HG02973 (cell line): ENCODE measurements at regions not wholly inside any gene's neighbourhood (a gene's known extent, or its start where the extent isn't known, plus 50 kb on each side); places are given as distances from the start of the nearest gene placed in this dataset.

Source experiments
- ATAC-seq: cut with Tn5 transposase; IDR thresholded peaks from one replicate; pipeline ENCODE4 v1.9.1; 2021; ENCODE audit warnings: moderate library complexity; ENCODE audit not compliant: unreplicated experiment

GRCh38 chr2:83584672-83585071 is 874.4 kb downstream of the SUCLG1 start:
- ATAC-seq = no peak

DNA sequence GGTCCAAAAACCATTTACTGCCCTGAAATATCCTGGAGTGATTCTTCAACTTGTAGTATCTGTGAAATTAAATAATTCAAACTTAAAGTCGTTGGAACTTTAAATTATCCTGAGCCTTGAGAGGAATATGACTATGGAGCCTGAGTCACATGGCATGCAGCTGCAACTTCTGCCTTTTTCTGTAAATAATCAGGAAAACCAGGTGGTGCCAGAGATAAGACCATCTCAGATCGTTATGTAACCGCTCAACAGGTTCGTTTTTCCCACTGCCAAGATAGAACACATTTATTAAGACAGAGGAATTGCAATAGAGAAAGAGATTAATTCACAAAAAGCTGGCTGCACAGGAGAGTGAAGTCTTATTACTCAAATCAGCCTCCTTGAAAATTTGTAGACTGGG is 876.5 kb downstream of the SUCLG1 start:
- no peak for ATAC-seq

DNA sequence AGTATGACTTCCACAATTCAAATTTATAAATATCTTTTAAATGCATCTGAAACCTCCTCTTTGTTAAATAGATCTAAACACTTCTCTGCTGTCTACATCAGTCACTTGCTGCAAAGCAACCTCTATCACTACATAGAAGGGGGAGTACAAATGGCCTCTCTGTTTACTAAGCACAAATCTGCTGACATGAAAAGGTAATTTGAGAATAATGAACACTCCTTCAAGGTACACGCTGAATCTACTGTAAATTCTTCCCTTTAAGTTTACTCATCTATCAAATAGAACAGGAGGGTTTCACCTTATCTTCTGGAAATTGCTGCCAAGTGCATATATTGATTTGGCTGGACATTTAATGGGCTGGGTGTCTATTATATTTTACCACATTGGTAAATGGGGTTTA is 879.6 kb downstream of the SUCLG1 start:
- no peak for ATAC-seq

DNA sequence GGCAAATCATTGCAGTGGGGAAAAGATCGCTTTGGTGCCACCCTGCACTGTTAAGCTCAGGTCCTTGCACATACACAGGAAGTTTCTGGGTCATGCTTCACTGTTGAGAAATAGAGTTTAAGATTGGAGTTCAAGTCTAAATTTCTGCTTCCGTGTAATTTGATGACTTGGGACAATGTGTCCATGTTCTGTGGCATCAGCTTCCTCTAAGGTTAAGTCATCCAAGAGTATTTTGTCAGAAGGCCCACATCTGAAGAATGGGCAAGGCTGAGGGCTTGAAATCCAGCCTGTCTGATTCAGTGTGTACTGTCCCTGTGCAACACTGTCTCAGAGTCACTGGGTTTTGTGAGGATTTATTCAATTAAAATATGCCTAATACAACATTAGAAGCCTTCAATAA is 880.7 kb downstream of the SUCLG1 start:
- ATAC-seq = no peak

GRCh38 chr2:83574614-83575013 is 884.5 kb downstream of the SUCLG1 start:
- ATAC-seq = no peak

GRCh38 chr2:83573060-83573459 is 886.0 kb downstream of the SUCLG1 start:
- ATAC-seq = no peak

- ATAC-seq = no peak
Observed at GRCh38 chr2:83572400-83572799, 886.7 kb downstream of the SUCLG1 start.

- ATAC-seq = no peak
Observed at GRCh38 chr2:83567551-83567950, 891.5 kb downstream of the SUCLG1 start.

GRCh38 chr2:83565626-83566025 is 893.5 kb downstream of the SUCLG1 start:
- ATAC-seq = no peak

DNA sequence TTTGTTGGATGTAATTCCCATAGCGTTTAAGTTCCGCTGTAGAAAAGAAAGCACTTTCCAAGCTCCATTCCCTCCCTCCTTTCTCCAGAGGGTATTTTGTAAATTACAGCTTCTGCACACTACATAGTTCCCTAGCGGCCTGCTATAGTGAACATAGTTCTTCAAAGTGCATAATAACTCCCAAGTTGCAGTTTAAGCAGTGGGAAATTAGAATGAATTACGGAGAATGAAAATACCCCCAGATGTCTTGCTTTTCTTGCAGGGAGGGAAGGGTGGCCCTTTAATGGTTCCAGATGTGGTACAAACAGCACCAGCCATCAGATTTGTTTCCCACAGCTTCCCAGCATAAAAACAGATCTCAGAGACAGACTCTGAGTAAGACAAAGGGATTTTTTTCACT is 893.9 kb downstream of the SUCLG1 start:
- no peak for ATAC-seq

DNA sequence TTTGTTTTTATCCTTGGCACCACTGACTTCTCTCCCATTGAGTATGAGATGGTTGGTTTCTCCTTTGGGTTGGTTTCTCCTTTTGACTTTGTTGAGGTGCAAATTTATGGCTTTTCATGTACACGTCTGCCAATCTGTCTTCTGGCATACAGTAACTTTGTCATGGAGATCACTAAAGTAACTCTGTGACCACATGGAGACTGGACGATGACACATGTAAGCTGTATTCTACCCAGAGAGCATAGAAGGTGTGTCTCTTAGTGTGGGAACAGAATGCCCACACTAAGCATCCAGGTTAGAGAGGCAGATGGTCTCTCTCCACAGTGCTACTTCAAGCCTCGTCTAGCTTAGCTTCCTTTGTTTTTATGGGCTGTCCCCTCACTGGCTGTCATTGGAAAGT is 897.5 kb downstream of the SUCLG1 start:
- no peak for ATAC-seq

DNA sequence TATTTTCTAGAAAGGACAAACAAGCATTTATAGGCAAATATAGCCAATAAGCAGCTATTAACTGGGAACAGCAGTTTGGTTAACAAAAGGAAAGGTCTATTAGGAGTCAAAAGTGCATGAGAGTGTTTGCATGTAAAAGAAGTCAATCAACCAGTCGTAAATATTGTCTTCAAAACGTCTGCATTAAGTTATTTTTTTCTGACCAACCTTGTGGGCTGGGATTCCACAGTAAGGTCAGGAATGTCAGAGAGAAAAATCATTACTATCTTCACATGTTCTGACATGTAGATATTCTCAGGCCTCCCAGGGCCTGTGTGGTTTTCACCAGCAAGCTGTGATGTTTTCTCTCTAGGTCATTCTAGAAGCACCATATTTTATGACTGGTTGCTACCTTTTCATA is 922.5 kb downstream of the SUCLG1 start:
- ATAC-seq = no peak

DNA sequence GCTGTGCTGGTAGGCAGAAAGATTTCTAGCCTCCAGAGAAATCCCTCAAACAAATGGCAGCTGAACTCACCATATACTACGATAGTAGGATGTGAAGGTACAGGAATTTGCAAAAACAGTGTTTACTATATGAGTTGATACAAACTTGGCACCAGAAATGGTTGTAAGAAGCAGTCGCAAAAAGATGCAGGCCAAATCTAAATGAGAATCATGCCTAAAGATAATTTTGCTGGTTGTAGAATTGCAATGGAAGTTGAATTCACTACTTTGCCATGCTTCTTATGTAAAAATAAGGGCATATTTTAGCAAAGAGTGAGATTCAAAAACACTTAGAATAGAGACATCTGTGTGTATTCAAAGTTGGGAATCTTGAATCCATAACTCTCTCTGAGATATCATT is 924.7 kb downstream of the SUCLG1 start:
- ATAC-seq = no peak

- no peak for ATAC-seq
Observed at GRCh38 chr2:83531206-83531826, 927.8 kb downstream of the SUCLG1 start.

- no peak for ATAC-seq
Observed at GRCh38 chr2:83528767-83529166, 930.3 kb downstream of the SUCLG1 start.

DNA sequence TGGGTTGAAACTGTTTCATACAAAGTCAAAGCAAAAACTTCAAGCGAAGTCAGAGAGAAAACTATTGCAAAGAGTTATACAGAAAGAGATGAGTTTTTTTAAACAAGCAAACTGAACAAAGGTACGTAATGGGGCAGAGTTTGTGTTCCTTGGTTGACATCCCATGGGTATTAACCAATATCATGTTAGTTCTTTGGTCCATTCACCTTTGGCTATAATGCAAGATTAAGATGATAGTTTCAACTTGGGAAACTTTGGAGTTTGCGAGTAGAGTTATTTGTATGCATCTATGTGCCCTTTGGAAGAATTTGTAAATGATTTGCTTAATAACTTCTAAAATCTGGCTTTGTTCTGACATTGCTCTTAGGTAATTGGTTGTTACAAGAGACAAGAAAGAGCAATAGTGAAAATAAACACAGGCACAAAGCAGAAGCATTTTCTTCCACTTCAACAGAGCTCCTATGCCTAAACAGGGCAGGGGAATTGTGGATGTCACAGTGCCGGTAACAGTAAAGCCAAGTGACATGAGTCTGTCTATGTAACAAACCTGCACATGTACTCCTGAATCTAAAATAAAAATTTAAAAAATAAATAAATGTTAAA is 936.1 kb downstream of the SUCLG1 start:
- no peak for ATAC-seq

- ATAC-seq = no peak
Observed at GRCh38 chr2:83517727-83518368, 941.2 kb downstream of the SUCLG1 start.

DNA sequence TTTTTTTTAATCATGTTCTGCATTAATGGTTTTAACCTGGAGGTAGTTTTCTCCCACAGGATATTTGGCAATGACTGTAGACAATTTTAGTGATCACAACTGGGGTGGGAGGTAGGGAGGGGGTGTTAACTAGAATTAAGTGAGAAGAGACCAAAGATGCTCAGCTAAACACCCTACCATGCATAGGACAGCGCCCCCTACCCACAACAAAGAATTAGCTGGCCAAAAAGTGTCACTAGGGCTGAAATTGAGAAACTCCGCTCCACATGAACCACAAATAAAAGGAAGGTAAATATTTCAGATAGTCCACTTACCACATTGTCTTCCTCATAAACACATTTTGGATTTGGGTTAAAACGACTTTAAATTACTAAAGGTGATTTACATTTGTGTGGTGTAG is 942.6 kb downstream of the SUCLG1 start:
- ATAC-seq = no peak

DNA sequence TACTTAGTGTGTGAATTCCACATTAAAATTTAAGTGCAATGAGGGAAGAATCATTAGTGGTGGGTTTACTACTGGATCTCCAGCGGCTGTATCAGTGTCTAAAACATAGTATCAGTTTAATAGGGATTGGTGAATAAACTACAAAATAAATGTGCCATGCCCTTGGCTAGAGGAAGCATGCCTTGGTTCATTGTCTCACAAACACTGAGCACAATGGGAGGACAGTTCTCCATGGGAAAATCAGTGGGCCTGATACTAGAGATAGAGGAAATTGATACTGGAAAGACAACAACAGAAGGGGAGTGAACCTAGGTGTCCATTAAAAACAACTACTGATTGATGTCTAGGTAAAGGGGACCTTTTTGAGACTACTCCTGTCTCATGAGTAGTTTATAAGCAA is 971.6 kb downstream of the SUCLG1 start:
- ATAC-seq = no peak

GRCh38 chr2:83481436-83481835 is 977.6 kb downstream of the SUCLG1 start:
- no peak for ATAC-seq

DNA sequence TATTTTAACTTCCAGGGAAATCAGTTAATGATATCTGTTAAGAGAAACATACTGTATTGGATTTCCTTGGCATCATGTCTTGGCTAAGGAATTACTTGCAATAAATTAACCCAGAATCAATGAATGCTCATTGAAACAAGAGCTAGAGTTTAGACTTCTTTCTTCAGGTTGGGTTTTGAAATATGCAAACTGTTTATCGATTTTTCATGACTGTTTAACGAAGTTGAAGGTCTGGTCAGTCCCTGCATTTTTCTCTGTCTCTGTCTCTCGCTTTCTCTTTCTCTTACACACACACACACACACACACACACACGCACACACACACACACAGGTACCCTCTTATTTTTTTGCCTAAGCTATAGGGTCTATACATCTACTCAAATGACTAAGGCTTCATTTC is 981.0 kb downstream of the SUCLG1 start:
- ATAC-seq = no peak

DNA sequence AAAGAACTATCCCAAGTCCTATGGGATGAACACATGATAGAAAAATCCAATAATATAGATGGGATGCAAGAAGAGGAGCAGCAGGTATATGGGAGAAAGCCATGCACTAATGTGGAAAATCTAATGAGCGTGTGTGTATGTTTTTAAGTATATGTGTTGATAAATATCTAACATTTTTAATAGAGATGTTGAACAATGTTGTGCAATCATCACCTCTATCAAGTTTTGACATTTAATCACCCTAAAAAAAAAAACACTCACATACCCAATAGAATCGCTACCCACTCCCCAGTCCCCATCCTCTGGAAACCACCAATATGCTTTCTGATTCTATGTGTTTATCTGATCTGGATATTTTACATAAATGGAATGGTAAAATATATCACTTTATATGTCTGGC is 983.7 kb downstream of the SUCLG1 start:
- ATAC-seq = no peak

DNA sequence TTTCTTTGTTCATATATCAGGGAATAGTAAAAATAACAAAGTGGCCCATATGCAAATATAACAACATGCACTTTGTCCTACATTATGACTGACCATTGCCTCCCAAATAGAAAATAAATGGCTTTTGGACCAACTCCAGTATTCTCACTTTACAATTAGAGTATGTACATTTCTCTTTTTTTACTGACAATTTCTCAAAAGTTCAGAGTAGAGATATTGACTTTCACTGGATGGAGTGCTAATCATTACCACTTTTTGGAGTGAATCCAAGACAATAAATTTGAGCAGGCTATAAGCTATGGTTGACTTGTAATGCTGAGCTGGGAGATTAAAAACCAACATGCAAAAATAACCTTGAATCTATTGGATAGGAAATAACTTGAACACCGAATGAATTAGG is 987.4 kb downstream of the SUCLG1 start:
- ATAC-seq = no peak
